Fibroblast of mammary gland (primary cell): ENCODE measurements at regions not wholly inside any gene's neighbourhood (a gene's known extent, or its start where the extent isn't known, plus 50 kb on each side); places are given as distances from the start of the nearest gene placed in this dataset.

Experiments
- DNase-seq: peaks from one replicate; pipeline ENCODE4 v3.0.0-alpha.2; 2010; ENCODE audit warnings: low read depth
- H3K4me3 ChIP-seq: 2 replicates; pipeline ENCODE4 v1.5.1; 2011; ENCODE audit warnings: low read depth, mild to moderate bottlenecking, low read length, moderate library complexity; ENCODE audit not compliant: control insufficient read depth
- TF ChIP-seq, protein P1 (sequence below): conservative IDR thresholded peaks from 2 replicates; pipeline ENCODE4 v1.5.1; 2011; ENCODE audit warnings: low read depth, low read length, inconsistent platforms; ENCODE audit not compliant: control insufficient read depth, insufficient read depth

DNA sequence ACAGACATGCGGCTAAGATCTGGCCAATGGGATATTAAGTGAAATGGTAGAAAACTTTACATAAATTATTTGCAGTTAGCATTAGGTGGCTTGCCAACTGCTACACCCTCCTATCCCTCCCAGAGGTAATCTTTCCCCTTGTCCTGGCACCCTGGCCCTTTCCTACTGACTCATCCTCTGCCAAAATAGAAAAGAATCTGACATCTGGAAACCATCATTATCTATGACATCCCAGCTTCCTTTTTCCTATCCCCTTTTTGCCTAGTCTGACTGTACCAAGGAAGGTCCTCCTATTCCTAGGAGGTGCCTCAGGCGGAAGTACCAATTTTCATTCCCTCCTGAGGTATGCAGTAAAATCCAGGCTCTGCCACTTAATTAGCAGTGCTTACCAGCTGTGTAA lies 163.6 kb upstream of the KLF3 start:
- TF ChIP-seq, protein P1, sequence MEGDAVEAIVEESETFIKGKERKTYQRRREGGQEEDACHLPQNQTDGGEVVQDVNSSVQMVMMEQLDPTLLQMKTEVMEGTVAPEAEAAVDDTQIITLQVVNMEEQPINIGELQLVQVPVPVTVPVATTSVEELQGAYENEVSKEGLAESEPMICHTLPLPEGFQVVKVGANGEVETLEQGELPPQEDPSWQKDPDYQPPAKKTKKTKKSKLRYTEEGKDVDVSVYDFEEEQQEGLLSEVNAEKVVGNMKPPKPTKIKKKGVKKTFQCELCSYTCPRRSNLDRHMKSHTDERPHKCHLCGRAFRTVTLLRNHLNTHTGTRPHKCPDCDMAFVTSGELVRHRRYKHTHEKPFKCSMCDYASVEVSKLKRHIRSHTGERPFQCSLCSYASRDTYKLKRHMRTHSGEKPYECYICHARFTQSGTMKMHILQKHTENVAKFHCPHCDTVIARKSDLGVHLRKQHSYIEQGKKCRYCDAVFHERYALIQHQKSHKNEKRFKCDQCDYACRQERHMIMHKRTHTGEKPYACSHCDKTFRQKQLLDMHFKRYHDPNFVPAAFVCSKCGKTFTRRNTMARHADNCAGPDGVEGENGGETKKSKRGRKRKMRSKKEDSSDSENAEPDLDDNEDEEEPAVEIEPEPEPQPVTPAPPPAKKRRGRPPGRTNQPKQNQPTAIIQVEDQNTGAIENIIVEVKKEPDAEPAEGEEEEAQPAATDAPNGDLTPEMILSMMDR = no peak
- no peak overlapping the region for H3K4me3 ChIP-seq
- peak; percentile 44 for DNase-seq

DNA sequence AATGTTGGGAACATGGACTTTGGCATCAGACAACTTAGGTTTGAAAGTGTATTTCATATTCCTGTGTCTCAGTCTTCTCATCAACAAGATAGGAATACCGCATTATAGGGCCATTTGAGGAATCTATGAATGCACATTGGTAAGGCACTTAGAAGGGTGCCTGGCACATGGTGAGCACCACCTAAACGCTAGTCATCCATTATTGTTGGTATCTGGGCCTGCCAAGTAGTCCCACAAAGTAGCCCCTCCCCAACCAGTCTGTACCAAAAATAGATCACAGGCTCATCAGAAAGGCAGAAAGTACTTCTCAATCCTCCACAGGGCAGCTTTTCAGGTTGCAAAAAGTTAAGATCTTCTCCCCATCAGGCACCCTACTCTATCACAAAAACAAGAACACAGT lies 162.3 kb upstream of the KLF3 start:
- TF ChIP-seq, protein P1 = no peak
- H3K4me3 ChIP-seq = no peak overlapping the region
- no peak for DNase-seq

DNA sequence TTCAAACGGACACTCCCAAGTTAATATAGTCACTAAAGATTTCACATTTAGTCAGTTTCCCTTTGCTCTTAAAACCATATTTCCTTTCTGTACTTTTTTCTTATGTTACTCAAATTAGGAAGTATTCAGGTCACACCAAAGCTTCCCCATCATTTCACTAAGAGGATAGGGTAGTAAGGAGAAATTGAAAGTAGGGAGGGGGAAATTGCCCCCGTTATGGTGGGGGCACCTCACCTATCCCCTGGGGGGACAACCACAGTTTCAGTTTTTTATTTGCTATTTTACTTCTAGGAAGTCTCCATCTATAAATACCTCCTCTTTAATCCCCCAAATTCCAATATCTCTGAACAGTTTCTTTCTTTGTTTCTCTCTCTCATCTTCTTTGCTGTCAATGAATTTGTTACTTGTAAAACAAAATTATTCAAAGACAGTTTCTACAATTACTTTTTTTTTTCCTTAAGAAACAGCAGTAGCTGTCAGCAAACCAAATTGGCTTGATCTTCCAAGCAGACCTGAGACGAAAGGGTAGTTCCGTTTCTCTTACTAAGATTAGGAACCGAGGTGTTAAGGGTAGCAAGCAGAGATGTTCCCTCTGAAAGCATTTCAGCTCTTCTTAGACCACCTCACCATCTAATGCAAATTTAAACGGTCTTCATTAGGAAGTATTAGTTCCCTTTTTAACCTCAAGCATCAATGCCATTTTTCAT lies 160.2 kb upstream of the KLF3 start:
- no peak for DNase-seq
- TF ChIP-seq, protein P1 = no peak
- H3K4me3 ChIP-seq = no peak overlapping the region

DNA sequence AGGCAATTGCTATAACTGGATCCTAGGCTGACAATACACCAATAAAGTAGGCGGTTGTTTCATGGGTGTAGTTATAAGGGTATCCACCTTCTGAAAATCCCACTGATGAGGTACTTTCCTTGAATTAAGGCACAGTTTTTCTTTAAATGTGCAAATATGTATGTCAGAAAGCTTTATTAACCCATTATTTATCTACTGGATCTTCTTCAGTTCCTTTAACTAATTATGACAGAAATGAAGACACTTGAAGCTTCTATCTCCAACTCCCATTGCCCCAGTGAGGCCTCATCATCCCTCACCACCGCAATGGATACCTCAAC lies 159.6 kb upstream of the KLF3 start:
- DNase-seq = no peak
- TF ChIP-seq, protein P1 = no peak
- no peak overlapping the region for H3K4me3 ChIP-seq

DNA sequence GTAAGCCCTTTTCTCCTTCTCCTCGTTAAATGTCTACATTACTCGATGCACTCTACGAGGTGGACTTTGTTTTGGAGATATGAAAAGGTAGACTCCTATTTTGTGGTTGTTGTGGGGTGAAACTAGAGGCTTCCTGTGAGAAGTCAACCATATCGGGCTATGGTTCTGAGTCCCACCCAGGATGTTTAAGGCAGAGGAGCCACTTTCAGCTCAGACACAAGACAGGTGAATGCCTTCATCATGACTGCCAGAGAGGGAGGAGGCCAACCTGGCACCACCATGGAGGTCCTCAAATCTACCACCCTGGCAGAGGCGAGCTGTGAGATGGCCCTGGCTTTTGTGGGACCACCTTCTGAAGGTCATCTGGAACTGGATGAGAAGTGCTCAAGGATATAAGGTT lies 154.4 kb upstream of the KLF3 start:
- TF ChIP-seq, protein P1 = no peak
- no peak for DNase-seq
- H3K4me3 ChIP-seq = no peak overlapping the region

DNA sequence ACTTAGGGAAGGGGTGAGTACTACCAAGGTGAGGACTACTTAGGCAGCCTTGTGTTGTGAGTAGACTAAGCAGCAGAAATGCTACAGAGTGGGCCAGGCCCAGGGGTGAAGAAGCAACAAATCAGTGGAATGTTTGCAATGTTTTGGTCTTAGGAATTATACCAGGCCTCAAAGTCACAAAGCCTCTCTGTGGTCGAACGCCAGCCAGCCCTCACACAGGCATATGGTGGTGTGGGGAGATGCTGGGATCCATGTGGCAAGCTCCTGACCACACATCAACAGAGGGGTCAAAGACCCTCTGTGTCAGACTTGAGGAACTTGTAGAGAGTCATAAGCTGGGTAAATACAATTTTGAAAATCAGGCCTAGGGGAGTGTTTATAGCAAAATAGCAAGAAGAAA lies 153.8 kb upstream of the KLF3 start:
- no peak overlapping the region for H3K4me3 ChIP-seq
- TF ChIP-seq, protein P1 = no peak
- no peak for DNase-seq

DNA sequence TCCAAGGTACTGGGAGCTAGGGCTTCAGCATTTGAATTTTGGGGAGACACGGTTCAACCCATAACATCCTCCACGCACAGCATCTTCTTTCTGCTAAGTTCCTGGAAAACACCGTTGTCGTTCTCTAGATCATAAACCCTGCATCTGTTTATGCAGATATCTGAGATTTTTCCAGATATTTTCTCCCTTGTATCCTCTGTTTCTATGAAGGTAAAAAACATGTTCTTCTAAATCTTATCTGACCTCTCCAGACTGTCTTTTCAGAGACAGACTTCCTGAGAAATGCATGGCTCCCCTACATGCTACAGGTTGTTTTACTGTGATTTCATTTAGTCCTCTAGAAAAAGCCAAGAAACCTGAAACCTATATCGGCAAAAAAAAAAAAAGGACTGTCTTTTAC lies 152.3 kb upstream of the KLF3 start:
- no peak for DNase-seq
- no peak overlapping the region for H3K4me3 ChIP-seq
- TF ChIP-seq, protein P1 = no peak
